Stomach (tissue), 8 donors: ENCODE measurements at regions not wholly inside any gene's neighbourhood (a gene's known extent, or its start where the extent isn't known, plus 50 kb on each side); places are given as distances from the start of the nearest gene placed in this dataset.

Source experiments
- DNase-seq, 2 donors: peaks; one replicate each; pipeline versions ENCODE4 v3.0.0 to v3.0.0-alpha.2; 2013 to 2019
- H3K27ac ChIP-seq, 5 donors: fragments of 200-600 bp in 4 of 5; sonication (generic) in 4 of 5; one replicate each; pipeline ENCODE4 v1.5.1; 2013 to 2019; ENCODE audit warnings: mild to moderate bottlenecking in 1 of 5, moderate library complexity in 1 of 5
- H3K27me3 ChIP-seq, 3 donors: fragments of 200-600 bp; sonication (generic); one replicate each; pipeline ENCODE4 v1.5.1; 2017 to 2019; ENCODE audit warnings: mixed run types in 1 of 3
- H3K36me3 ChIP-seq, 4 donors: fragments of 200-600 bp; sonication (generic); 1 replicate in 3 of 4; 2 replicates in 1 of 4; pipeline ENCODE4 v1.5.1; 2016 to 2019
- H3K4me1 ChIP-seq, 4 donors: fragments of 200-600 bp; sonication (generic); one replicate each; pipeline ENCODE4 v1.5.1; 2016 to 2019
- H3K4me3 ChIP-seq, 4 donors: fragments of 200-600 bp; sonication (generic) in 3 of 4; one replicate each; pipeline ENCODE4 v1.5.1; 2016 to 2019; ENCODE audit warnings: mild to moderate bottlenecking in 1 of 4
- H3K9me3 ChIP-seq, 4 donors: fragments of 200-600 bp; sonication (generic); one replicate each; pipeline ENCODE4 v1.5.1; 2016 to 2019
- EP300 ChIP-seq: sonication (generic); formaldehyde crosslinking; IDR thresholded peaks from one replicate; pipeline ENCODE4 v1.6.1; 2017; ENCODE audit warnings: antibody characterized with exemption
- POLR2A ChIP-seq, 4 donors: fragments of 450-650 bp; IDR thresholded peaks; one replicate each; pipeline ENCODE4 v1.6.1; 2016; ENCODE audit warnings: antibody characterized with exemption in 4 of 4, control low read depth in 2 of 4, mild to moderate bottlenecking in 1 of 4, moderate library complexity in 1 of 4
- POLR2AphosphoS5 ChIP-seq, 3 donors: sonication (generic); formaldehyde crosslinking; IDR thresholded peaks; one replicate each; pipeline ENCODE4 v1.6.1; 2016; ENCODE audit warnings: antibody characterized with exemption in 3 of 3
- whole genome bisulfite sequencing, 5 donors: extraction: QIAGEN DNeasy Blood & Tissue Kit in 3 of 5; methylation state at CpG; one replicate each; pipeline versions ENCODE4 v1.1.5 to v1.1.7; 2013 to 2018; 5-methylcytosine and 5-hydroxymethylcytosine counted together
- intact Hi-C: fragments of 100-400 bp; cut with DNase I; formaldehyde crosslinking; loops from one replicate; pipeline ENCODE4 v1.15.1; 2023; ENCODE audit warnings: low total_unique reads
- TF ChIP-seq, protein P1 (sequence below), 7 experiments: fragments of 450-650 bp in 4 of 7; fragments of 200-600 bp in 3 of 7; sonication (generic) in 3 of 7; IDR thresholded peaks; one replicate each; pipeline ENCODE4 v1.5.1; 2016 to 2019; ENCODE audit warnings: antibody characterized with exemption in 7 of 7, control low read depth in 2 of 7, mild to moderate bottlenecking in 1 of 7
- donor health status: healthy with polysubstance abuse.
- donor health status: Bipolar disorder and iron deficiency.
- donor health status: healthy.

- 89 to 97% (median 94%) methylated on average over 3 of the region's 3 CpGs for WGBS, 5 donors
- TF ChIP-seq POLR2A (IDR thresholded peaks at IDR 0.05), result no peak
- TF ChIP-seq, protein P1, sequence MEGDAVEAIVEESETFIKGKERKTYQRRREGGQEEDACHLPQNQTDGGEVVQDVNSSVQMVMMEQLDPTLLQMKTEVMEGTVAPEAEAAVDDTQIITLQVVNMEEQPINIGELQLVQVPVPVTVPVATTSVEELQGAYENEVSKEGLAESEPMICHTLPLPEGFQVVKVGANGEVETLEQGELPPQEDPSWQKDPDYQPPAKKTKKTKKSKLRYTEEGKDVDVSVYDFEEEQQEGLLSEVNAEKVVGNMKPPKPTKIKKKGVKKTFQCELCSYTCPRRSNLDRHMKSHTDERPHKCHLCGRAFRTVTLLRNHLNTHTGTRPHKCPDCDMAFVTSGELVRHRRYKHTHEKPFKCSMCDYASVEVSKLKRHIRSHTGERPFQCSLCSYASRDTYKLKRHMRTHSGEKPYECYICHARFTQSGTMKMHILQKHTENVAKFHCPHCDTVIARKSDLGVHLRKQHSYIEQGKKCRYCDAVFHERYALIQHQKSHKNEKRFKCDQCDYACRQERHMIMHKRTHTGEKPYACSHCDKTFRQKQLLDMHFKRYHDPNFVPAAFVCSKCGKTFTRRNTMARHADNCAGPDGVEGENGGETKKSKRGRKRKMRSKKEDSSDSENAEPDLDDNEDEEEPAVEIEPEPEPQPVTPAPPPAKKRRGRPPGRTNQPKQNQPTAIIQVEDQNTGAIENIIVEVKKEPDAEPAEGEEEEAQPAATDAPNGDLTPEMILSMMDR (IDR thresholded peaks at IDR 0.05), result no peak
- no peak for TF ChIP-seq POLR2AphosphoS5 (IDR thresholded peaks at IDR 0.05)
- TF ChIP-seq EP300, result no peak
- H3K36me3 ChIP-seq, result no peaks in the 10 kb centered on the region
- peaks cover 0 to 6% (median 3%) of the 10 kb centered on the region in 4 donors for H3K4me1 ChIP-seq
- H3K27ac ChIP-seq, result no peak overlapping the region
- no peaks in the 10 kb centered on the region for H3K9me3 ChIP-seq
- intact Hi-C loops, result no loop called here
- no peak for DNase-seq
- no peaks in the 10 kb centered on the region for H3K27me3 ChIP-seq
- H3K4me3 ChIP-seq, result no peak overlapping the region
Observed at GRCh38 chr10:89093728-89094127, 103.1 kb downstream of the FAS start.

DNA sequence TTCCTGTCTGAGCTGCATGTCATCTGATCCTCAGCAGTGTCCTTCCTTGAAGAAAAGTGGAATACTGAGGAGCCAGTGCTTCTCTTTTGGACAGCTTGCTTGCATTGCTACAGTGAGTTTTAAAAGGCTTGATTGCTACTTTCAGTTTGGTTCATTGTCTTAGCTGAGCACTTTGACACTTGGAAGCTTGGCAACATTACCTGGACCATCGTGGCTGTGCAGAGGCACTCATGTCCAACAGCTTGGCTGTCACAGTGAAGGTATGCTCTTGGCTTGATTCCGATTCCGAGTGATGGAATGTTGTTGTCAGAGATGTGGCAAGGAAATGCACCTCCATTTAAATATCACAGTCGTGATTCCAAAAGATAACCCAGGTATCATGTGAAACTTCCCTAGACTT is 102.4 kb downstream of the FAS start:
- WGBS, 5 donors, result 75 to 86% (median 79%) methylated on average over 4 of the region's 4 CpGs
- H3K27ac ChIP-seq, result no peak overlapping the region
- TF ChIP-seq EP300 (no peak), POLR2A (IDR thresholded peaks at IDR 0.05) (no peak), POLR2AphosphoS5 (IDR thresholded peaks at IDR 0.05) (no peak)
- TF ChIP-seq, protein P1 (IDR thresholded peaks at IDR 0.05), result no peak
- DNase-seq, result no peak
- no peaks in the 10 kb centered on the region for H3K27me3 ChIP-seq
- intact Hi-C loops, result no loop called here
- peaks cover 0 to 6% (median 5%) of the 10 kb centered on the region in 4 donors for H3K4me1 ChIP-seq
- no peaks in the 10 kb centered on the region for H3K36me3 ChIP-seq
- H3K4me3 ChIP-seq, result no peak overlapping the region
- H3K9me3 ChIP-seq, result no peaks in the 10 kb centered on the region

- no peak overlapping the region for H3K27ac ChIP-seq
Observed at GRCh38 chr10:89092439-89092838, 101.8 kb downstream of the FAS start.

DNA sequence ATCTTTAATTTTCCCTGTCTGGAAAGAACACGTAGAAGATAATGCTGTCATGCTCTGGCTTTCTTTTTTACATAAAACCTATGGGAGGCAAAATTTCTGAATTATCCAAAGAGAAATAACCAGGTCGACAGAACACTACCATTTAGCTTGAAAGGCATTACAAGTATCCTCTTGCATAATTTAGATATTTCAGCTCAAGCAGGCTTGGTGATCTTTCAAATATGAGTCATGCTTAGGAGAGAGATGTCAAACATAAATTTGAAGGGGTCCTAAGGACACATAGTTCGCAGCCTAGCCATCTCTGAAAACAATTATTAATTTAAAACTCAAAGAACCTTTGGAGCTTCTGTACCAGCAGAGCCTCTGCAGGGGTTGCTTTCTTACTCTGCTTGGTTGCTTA is 100.9 kb downstream of the FAS start:
- no peaks in the 10 kb centered on the region for H3K36me3 ChIP-seq
- no peak overlapping the region for H3K27ac ChIP-seq
- intact Hi-C loops, result no loop called here
- DNase-seq, result no peak
- H3K4me1 ChIP-seq, result peaks cover 0 to 6% (median 5%) of the 10 kb centered on the region in 4 donors
- H3K9me3 ChIP-seq, result no peaks in the 10 kb centered on the region
- WGBS, 5 donors, result 54 to 75% (median 75%) methylated on average over 3 of the region's 3 CpGs
- H3K4me3 ChIP-seq, result no peak overlapping the region
- no peak for TF ChIP-seq POLR2A (IDR thresholded peaks at IDR 0.05)
- TF ChIP-seq, protein P1 (IDR thresholded peaks at IDR 0.05), result no peak
- no peak for TF ChIP-seq POLR2AphosphoS5 (IDR thresholded peaks at IDR 0.05)
- no peak for TF ChIP-seq EP300
- no peaks in the 10 kb centered on the region for H3K27me3 ChIP-seq

More at GRCh38 chr10:89092439-89092838, 101.8 kb downstream of the FAS start:
- no peaks in the 10 kb centered on the region for H3K9me3 ChIP-seq
- no peaks in the 10 kb centered on the region for H3K27me3 ChIP-seq
- DNase-seq, result no peak
- H3K4me3 ChIP-seq, result no peak overlapping the region
- no peak for TF ChIP-seq EP300
- TF ChIP-seq, protein P1 (IDR thresholded peaks at IDR 0.05), result no peak
- TF ChIP-seq POLR2A (IDR thresholded peaks at IDR 0.05), result no peak
- no peak for TF ChIP-seq POLR2AphosphoS5 (IDR thresholded peaks at IDR 0.05)
- peaks cover 0 to 6% (median 5%) of the 10 kb centered on the region in 4 donors for H3K4me1 ChIP-seq
- intact Hi-C loops, result no loop called here
- no peaks in the 10 kb centered on the region for H3K36me3 ChIP-seq
- 84 to 100% (median 94%) methylated on average over 1 of the region's 1 CpG for WGBS, 5 donors
